ENCODE measurements at regions not wholly inside any gene's neighbourhood (a gene's known extent, or its start where the extent isn't known, plus 50 kb on each side); places are given as distances from the start of the nearest gene placed in this dataset.

DNA sequence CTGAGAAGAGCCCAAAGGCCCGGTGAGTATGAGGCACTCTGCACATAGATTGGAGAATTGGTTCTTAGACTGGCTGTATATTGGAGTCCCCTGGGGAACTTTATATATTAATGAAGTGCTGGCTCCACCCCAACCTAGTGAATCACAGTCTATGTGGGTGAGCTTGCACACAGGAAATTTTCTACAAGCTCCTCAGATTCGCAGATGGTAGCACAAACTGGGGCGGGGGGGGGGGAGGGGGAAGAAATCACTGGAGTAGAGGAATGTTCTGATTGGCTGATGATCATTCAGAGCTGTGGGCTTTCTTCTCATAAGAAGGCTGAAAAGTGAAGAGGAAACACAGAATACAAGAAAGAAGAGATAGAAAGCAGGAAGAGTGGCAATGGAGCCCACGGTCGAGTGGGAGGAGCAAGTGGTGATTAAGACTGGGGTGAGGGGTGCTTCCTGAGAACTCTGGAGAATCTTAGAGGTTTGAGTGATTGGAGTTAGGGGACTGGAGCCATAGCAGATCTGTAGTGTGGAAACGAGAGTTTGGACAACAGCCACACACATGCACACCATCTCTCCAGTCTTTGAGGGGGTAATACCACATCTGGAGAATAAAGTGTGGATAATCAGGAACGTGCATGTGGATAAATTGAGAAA is 465.9 kb upstream of the DAB1 start:
- H3K4me1 ChIP-seq (ENCODE audit: insufficient read depth, low read length) = no peaks in the 10 kb centered on the region
- no peak overlapping the region for H3K4me2 ChIP-seq (ENCODE audit: insufficient read depth, low read length)
- TF ChIP-seq, protein P1, sequence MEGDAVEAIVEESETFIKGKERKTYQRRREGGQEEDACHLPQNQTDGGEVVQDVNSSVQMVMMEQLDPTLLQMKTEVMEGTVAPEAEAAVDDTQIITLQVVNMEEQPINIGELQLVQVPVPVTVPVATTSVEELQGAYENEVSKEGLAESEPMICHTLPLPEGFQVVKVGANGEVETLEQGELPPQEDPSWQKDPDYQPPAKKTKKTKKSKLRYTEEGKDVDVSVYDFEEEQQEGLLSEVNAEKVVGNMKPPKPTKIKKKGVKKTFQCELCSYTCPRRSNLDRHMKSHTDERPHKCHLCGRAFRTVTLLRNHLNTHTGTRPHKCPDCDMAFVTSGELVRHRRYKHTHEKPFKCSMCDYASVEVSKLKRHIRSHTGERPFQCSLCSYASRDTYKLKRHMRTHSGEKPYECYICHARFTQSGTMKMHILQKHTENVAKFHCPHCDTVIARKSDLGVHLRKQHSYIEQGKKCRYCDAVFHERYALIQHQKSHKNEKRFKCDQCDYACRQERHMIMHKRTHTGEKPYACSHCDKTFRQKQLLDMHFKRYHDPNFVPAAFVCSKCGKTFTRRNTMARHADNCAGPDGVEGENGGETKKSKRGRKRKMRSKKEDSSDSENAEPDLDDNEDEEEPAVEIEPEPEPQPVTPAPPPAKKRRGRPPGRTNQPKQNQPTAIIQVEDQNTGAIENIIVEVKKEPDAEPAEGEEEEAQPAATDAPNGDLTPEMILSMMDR (IDR thresholded peaks at IDR 0.05; ENCODE audit: borderline replicate concordance, extremely low read depth, low read length, poor library complexity, severe bottlenecking) = no peak
- no peak for TF ChIP-seq EZH2 (IDR thresholded peaks at IDR 0.05; ENCODE audit: borderline replicate concordance, low read depth, low read length, severe bottlenecking)
- H4K20me1 ChIP-seq (ENCODE audit: insufficient read depth, low read length) = no peaks in the 10 kb centered on the region
- no peaks in the 10 kb centered on the region for H3K27me3 ChIP-seq (ENCODE audit: insufficient read depth, low read length, poor library complexity)
- no peak overlapping the region for H3K4me3 ChIP-seq (ENCODE audit: low read depth in 1 of 2, low read length in 2 of 2)
- DNase-seq (no peak), ATAC-seq (ENCODE audit: insufficient read depth, low read depth) (no peak)
- no peak overlapping the region for H3K27ac ChIP-seq (ENCODE audit: low read length)
- no peak overlapping the region for H3K9ac ChIP-seq (ENCODE audit: low read depth, low read length)
- H3K79me2 ChIP-seq (ENCODE audit: insufficient read depth, low read length) = no peaks in the 10 kb centered on the region
- H3K9me3 ChIP-seq (ENCODE audit: insufficient read depth, low read length, severe bottlenecking) = no peaks in the 10 kb centered on the region
- no peak overlapping the region for H2AFZ ChIP-seq (ENCODE audit: low read depth, low read length)
- no peaks in the 10 kb centered on the region for H3K36me3 ChIP-seq (ENCODE audit: insufficient read depth, low read length)

DNA sequence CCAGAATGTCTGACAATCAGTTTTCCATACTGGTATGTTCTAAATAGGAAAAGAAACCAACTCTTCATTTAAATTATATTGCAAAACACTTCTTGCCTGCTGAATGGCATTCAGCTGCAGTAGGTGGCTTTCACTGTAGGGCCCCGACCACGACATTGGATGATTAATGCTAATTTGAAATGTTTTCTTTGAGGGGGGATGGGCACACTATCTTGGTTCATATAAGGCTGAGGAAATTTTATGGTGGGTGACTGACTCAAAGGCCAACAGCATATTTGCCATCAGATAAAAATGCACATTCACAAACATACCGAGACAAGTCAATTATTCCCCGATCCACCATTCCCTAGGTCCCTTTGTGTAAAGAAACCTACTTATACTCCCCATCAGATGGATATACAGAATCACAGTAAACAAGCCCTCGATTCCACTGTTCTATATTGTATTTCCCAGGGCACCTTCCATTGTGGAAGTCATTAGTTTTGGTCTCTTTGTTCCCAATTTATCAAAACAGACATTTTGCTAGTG is 464.2 kb upstream of the DAB1 start:
- Histone ChIP-seq H3K4me2 (ENCODE audit: insufficient read depth, low read length) (no peak overlapping the region), H3K4me3 (ENCODE audit: low read depth in 1 of 2, low read length in 2 of 2) (no peak overlapping the region), H2AFZ (ENCODE audit: low read depth, low read length) (no peak overlapping the region), H3K4me1 (ENCODE audit: insufficient read depth, low read length) (no peaks in the 10 kb centered on the region), H3K9ac (ENCODE audit: low read depth, low read length) (no peak overlapping the region), H3K27me3 (ENCODE audit: insufficient read depth, low read length, poor library complexity) (no peaks in the 10 kb centered on the region), H3K36me3 (ENCODE audit: insufficient read depth, low read length) (no peaks in the 10 kb centered on the region), H3K27ac (ENCODE audit: low read length) (no peak overlapping the region), H4K20me1 (ENCODE audit: insufficient read depth, low read length) (no peaks in the 10 kb centered on the region), H3K9me3 (ENCODE audit: insufficient read depth, low read length, severe bottlenecking) (no peaks in the 10 kb centered on the region), H3K79me2 (ENCODE audit: insufficient read depth, low read length) (no peaks in the 10 kb centered on the region)
- no peak for TF ChIP-seq EZH2 (IDR thresholded peaks at IDR 0.05; ENCODE audit: borderline replicate concordance, low read depth, low read length, severe bottlenecking)
- TF ChIP-seq, protein P1 (IDR thresholded peaks at IDR 0.05; ENCODE audit: borderline replicate concordance, extremely low read depth, low read length, poor library complexity, severe bottlenecking) = no peak
- DNase-seq (no peak), ATAC-seq (ENCODE audit: insufficient read depth, low read depth) (no peak)

DNA sequence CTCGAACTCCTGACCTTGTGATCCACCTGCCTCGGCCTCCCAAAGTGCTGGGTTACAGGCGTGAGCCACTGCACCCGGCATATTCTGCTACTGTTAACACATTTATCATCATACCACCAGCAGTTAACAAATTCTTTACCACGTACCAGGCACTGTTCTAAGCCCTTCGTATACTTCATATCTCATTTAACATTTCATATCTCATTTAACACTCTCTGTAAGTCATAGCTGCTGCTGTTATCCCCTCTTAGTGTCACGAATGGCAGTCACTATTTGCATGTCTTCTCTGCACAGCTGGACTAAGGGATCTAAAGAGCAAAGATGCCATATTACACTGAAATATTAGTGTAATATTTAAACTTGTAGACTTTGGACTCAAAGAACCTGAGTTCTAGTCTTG is 462.5 kb upstream of the DAB1 start:
- Histone ChIP-seq H4K20me1 (ENCODE audit: insufficient read depth, low read length) (no peaks in the 10 kb centered on the region), H3K36me3 (ENCODE audit: insufficient read depth, low read length) (no peaks in the 10 kb centered on the region), H3K79me2 (ENCODE audit: insufficient read depth, low read length) (no peaks in the 10 kb centered on the region), H3K4me1 (ENCODE audit: insufficient read depth, low read length) (no peaks in the 10 kb centered on the region), H3K4me3 (ENCODE audit: low read depth in 1 of 2, low read length in 2 of 2) (no peak overlapping the region), H3K27ac (ENCODE audit: low read length) (no peak overlapping the region), H3K4me2 (ENCODE audit: insufficient read depth, low read length) (no peak overlapping the region), H3K27me3 (ENCODE audit: insufficient read depth, low read length, poor library complexity) (no peaks in the 10 kb centered on the region), H3K9me3 (ENCODE audit: insufficient read depth, low read length, severe bottlenecking) (no peaks in the 10 kb centered on the region), H3K9ac (ENCODE audit: low read depth, low read length) (no peak overlapping the region), H2AFZ (ENCODE audit: low read depth, low read length) (no peak overlapping the region)
- TF ChIP-seq EZH2 (IDR thresholded peaks at IDR 0.05; ENCODE audit: borderline replicate concordance, low read depth, low read length, severe bottlenecking) = no peak
- TF ChIP-seq, protein P1 (IDR thresholded peaks at IDR 0.05; ENCODE audit: borderline replicate concordance, extremely low read depth, low read length, poor library complexity, severe bottlenecking) = no peak
- DNase-seq = no peak
- ATAC-seq (ENCODE audit: insufficient read depth, low read depth) = no peak

All from DND-41 (cell line).